MM.1S (cell line): ENCODE measurements at regions not wholly inside any gene's neighbourhood (a gene's known extent, or its start where the extent isn't known, plus 50 kb on each side); places are given as distances from the start of the nearest gene placed in this dataset.

Experiments
- DNase-seq: peaks from one replicate; pipeline ENCODE4 v3.0.0-alpha.2; 2015
- H2AFZ ChIP-seq: fragments of 300-600 bp; sonication (generic); 2 replicates; pipeline ENCODE4 v1.6.0; 2016; ENCODE audit warnings: antibody characterized with exemption, low read length
- H3F3A ChIP-seq: fragments of 300-600 bp; sonication (generic); 2 replicates; pipeline ENCODE4 v1.6.1; 2016; ENCODE audit warnings: mild to moderate bottlenecking, antibody characterized with exemption, low read length, moderate library complexity, mixed read lengths; ENCODE audit not compliant: insufficient read depth
- H3K27ac ChIP-seq: fragments of 300-600 bp; sonication (generic); 2 replicates; pipeline ENCODE4 v1.5.1; 2016; ENCODE audit warnings: mild to moderate bottlenecking, low read length
- H3K27me3 ChIP-seq: fragments of 300-600 bp; sonication (generic); replicated peaks from 2 replicates; pipeline ENCODE4 v1.6.0; 2016; ENCODE audit warnings: low read length; ENCODE audit not compliant: insufficient read depth
- H3K36me3 ChIP-seq: fragments of 300-600 bp; sonication (generic); replicated peaks from 2 replicates; pipeline ENCODE4 v1.6.1; 2016; ENCODE audit warnings: mild to moderate bottlenecking, low read length, mixed read lengths; ENCODE audit not compliant: insufficient read depth
- H3K4me1 ChIP-seq: fragments of 300-600 bp; sonication (generic); 2 replicates; pipeline ENCODE4 v1.6.1; 2016; ENCODE audit warnings: low read length, mixed read lengths
- H3K4me2 ChIP-seq: fragments of 300-600 bp; sonication (generic); 2 replicates; pipeline ENCODE4 v1.6.0; 2016; ENCODE audit warnings: low read depth, low read length
- H3K4me3 ChIP-seq: fragments of 300-600 bp; sonication (generic); 2 replicates; pipeline ENCODE4 v1.5.1; 2016; ENCODE audit warnings: low read length, mixed read lengths
- H3K79me2 ChIP-seq: fragments of 300-600 bp; sonication (generic); 2 replicates; pipeline ENCODE4 v1.6.1; 2016; ENCODE audit warnings: mixed run types, low read length, mixed read lengths
- H3K9ac ChIP-seq: fragments of 300-600 bp; sonication (generic); 2 replicates; pipeline ENCODE4 v1.6.1; 2016; ENCODE audit warnings: low read length, mixed read lengths
- H3K9me2 ChIP-seq: fragments of 300-600 bp; sonication (generic); replicated peaks from 2 replicates; pipeline ENCODE4 v1.6.1; 2016; ENCODE audit warnings: mild to moderate bottlenecking, low read length, mixed read lengths; ENCODE audit not compliant: insufficient read depth
- H3K9me3 ChIP-seq: fragments of 300-600 bp; sonication (generic); replicated peaks from 2 replicates; pipeline ENCODE4 v1.6.1; 2016; ENCODE audit warnings: mild to moderate bottlenecking, low read length, mixed read lengths; ENCODE audit not compliant: insufficient read depth
- H4K20me1 ChIP-seq: fragments of 300-600 bp; sonication (generic); 2 replicates; pipeline ENCODE4 v1.6.1; 2016; ENCODE audit warnings: mild to moderate bottlenecking, low read length, moderate library complexity, mixed read lengths; ENCODE audit not compliant: insufficient read depth
- EZH2 ChIP-seq: fragments of 300-600 bp; sonication (generic); optimal IDR thresholded peaks from 2 replicates; pipeline ENCODE3; 2017; ENCODE audit warnings: low read depth, mild to moderate bottlenecking, antibody characterized with exemption, low read length, mixed read lengths
- EZH2phosphoT487 ChIP-seq: fragments of 300-600 bp; sonication (generic); IDR thresholded peaks from 2 replicates; pipeline ENCODE4 v1.6.1; 2018; ENCODE audit warnings: antibody characterized with exemption, low read length
- TF ChIP-seq, protein P1 (sequence below): fragments of 300-600 bp; sonication (generic); IDR thresholded peaks from 2 replicates; pipeline ENCODE4 v1.5.1; 2016; ENCODE audit warnings: antibody characterized with exemption, low read length, mixed read lengths

DNA sequence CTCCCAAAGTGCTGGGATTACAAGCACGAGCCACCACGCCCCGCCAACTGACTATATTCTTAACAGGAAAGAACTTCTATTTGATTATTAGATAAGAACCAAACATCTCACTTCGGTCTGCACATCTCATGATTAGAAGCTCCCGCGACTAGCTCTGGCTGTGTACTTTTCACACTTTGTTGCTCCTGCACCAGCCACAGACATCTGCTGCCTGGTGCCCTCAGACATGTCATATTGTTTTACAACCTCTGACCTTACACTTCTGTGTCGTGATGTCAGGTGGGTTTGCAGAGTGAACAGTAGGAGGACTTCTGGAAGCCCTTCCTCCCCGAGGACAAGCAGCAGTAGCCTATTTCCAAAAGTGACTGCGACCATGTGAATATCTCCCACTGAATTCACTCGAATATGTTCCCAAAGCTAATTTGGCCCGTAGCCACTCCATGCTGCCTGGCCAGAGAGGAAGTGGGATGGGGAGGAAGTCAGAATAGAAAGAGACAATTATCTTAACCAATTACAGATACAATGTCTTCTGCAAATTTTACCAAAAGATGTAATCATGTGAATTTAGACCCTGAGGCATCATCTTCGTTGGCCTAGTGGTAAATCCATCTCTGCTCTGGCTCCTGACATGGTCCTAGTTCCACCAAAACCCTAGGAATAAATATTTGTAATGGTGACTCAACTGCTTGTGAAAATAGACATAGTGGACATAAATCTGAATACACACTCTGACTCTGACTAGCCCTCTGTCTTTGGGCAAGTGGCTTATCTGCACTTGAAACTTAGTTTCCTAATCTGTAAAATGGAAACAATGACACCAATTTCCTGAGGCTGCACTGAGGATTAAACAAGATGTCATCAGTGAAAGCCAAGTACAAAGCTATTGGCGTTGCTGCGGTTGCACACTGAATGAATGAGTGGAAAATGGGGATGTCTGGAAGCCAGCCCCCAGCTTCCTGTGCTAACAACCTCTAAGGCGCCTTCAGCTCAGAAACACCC lies 406.1 kb downstream of the LRATD1 start:
- no peak overlapping the region for H2AFZ ChIP-seq
- H3K9me3 ChIP-seq = no peaks in the 10 kb centered on the region
- no peak overlapping the region for H3K9ac ChIP-seq
- H3F3A ChIP-seq = no peaks in the 10 kb centered on the region
- TF ChIP-seq EZH2phosphoT487 (no peak), EZH2 (no peak)
- TF ChIP-seq, protein P1, sequence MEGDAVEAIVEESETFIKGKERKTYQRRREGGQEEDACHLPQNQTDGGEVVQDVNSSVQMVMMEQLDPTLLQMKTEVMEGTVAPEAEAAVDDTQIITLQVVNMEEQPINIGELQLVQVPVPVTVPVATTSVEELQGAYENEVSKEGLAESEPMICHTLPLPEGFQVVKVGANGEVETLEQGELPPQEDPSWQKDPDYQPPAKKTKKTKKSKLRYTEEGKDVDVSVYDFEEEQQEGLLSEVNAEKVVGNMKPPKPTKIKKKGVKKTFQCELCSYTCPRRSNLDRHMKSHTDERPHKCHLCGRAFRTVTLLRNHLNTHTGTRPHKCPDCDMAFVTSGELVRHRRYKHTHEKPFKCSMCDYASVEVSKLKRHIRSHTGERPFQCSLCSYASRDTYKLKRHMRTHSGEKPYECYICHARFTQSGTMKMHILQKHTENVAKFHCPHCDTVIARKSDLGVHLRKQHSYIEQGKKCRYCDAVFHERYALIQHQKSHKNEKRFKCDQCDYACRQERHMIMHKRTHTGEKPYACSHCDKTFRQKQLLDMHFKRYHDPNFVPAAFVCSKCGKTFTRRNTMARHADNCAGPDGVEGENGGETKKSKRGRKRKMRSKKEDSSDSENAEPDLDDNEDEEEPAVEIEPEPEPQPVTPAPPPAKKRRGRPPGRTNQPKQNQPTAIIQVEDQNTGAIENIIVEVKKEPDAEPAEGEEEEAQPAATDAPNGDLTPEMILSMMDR = no peak
- no peaks in the 10 kb centered on the region for H3K4me1 ChIP-seq
- H3K79me2 ChIP-seq = no peaks in the 10 kb centered on the region
- no peaks in the 10 kb centered on the region for H3K9me2 ChIP-seq
- no peaks in the 10 kb centered on the region for H3K36me3 ChIP-seq
- H3K4me2 ChIP-seq = no peak overlapping the region
- DNase-seq = no peak
- H3K27ac ChIP-seq = no peak overlapping the region
- H3K4me3 ChIP-seq = no peak overlapping the region
- H3K27me3 ChIP-seq = no peaks in the 10 kb centered on the region
- H4K20me1 ChIP-seq = no peaks in the 10 kb centered on the region

DNA sequence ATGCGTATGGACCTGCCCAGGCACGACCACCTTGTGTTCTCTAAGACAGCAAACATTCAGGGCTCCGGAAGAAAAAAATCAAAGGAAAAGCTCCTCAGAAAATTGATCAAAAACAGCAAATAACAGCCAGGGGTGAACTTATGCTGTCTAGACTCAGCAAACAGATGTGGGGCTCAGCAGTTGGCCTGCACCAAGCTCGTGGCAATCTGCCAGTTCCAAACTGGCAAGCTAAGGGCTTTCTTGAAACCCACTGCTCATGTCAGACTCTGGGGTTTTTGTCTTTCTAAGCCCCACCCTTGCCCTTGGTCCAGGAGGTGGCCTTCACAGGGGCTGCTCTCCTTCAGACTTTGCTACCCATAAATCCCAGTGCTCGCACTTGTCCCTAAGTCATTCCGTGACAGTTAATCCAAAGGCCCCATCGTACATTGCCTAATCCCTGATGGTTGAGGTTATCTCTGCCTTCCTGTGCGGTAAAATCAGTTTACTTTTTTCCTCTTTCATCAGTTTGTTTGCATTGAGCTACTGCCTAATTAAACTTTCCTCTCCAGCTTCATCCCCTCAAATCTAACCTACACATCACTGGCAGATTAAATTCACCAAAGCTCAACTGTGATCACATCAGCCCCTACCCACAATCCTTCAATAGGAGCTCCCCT lies 408.0 kb downstream of the LRATD1 start:
- H3K4me2 ChIP-seq = no peak overlapping the region
- no peaks in the 10 kb centered on the region for H3K9me3 ChIP-seq
- no peak overlapping the region for H2AFZ ChIP-seq
- H3K4me3 ChIP-seq = no peak overlapping the region
- no peak overlapping the region for H3K9ac ChIP-seq
- H3K79me2 ChIP-seq = no peaks in the 10 kb centered on the region
- no peaks in the 10 kb centered on the region for H3K9me2 ChIP-seq
- no peaks in the 10 kb centered on the region for H3K4me1 ChIP-seq
- no peaks in the 10 kb centered on the region for H3K27me3 ChIP-seq
- H4K20me1 ChIP-seq = no peaks in the 10 kb centered on the region
- no peaks in the 10 kb centered on the region for H3F3A ChIP-seq
- H3K27ac ChIP-seq = no peak overlapping the region
- DNase-seq = no peak
- H3K36me3 ChIP-seq = no peaks in the 10 kb centered on the region
- TF ChIP-seq EZH2 (no peak), EZH2phosphoT487 (no peak)
- TF ChIP-seq, protein P1 = no peak

DNA sequence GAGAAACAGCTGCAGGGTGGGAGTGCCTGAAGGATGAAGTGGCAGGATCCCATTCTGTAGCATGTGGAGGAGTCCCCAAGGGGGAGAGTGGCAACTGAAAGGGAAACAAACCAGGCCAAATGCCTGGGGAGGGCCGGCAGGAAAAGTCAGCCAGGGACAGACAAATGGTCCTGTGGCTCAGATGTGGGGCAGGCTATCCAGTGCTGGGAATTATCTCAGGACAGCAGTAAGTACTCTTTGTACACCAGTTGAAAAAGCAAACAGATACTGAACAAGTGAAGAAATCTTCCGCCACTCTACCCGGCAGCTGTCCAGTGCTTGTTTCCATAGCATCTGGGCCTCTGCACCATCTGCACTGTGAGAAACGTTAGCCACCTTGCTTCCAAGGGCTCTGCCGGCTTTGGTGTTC lies 408.9 kb downstream of the LRATD1 start:
- Histone ChIP-seq H3K27me3 (no peaks in the 10 kb centered on the region), H3K4me3 (no peak overlapping the region), H3K4me2 (no peak overlapping the region), H3K79me2 (no peaks in the 10 kb centered on the region), H3K36me3 (no peaks in the 10 kb centered on the region), H4K20me1 (no peaks in the 10 kb centered on the region), H3K9me3 (no peaks in the 10 kb centered on the region), H2AFZ (no peak overlapping the region), H3K9ac (no peak overlapping the region), H3K4me1 (no peaks in the 10 kb centered on the region), H3K27ac (no peak overlapping the region), H3K9me2 (no peaks in the 10 kb centered on the region), H3F3A (no peaks in the 10 kb centered on the region)
- no peak for DNase-seq
- no peak for TF ChIP-seq EZH2phosphoT487
- TF ChIP-seq EZH2 = no peak
- TF ChIP-seq, protein P1 = no peak
